ENCODE measurements at regions not wholly inside any gene's neighbourhood (a gene's known extent, or its start where the extent isn't known, plus 50 kb on each side); places are given as distances from the start of the nearest gene placed in this dataset.

DNA sequence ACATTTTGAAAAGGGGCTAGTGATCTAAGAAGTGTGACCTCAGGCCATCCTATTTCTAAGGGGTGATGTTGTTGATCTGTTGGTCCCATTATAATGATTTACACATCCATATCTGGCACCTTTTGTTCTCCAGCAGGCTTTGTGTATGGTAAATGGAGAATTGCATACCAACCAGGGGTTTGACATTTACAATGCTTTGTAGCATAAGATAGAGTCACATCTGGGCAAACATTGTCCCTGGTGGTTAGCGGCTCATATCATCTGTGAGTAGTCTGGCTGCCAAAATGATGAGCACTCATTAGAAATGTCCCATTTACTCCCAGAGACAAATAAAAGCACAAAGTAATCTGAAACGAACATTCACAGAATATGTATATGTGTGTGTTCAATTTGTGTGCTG lies 1775.5 kb upstream of the CELF4 start:
- H3K36me3 ChIP-seq (ENCODE audit: control insufficient read depth, insufficient read depth, low read length) = no peaks in the 10 kb centered on the region
- H3K27ac ChIP-seq (ENCODE audit: insufficient read depth, low read length, poor library complexity, severe bottlenecking) = no peak overlapping the region
- DNase-seq = no peak
- H3K9me3 ChIP-seq (ENCODE audit: control insufficient read depth, low read length) = no peaks in the 10 kb centered on the region
- no peak overlapping the region for H3K4me3 ChIP-seq (ENCODE audit: insufficient read depth, low read depth, low read length, poor library complexity, severe bottlenecking)
- H3K4me1 ChIP-seq (ENCODE audit: control insufficient read depth, insufficient read depth, low read length, poor library complexity, severe bottlenecking) = no peaks in the 10 kb centered on the region
- no peaks in the 10 kb centered on the region for H3K27me3 ChIP-seq (replicated peaks; ENCODE audit: control insufficient read depth, insufficient read depth, low read length, poor library complexity, severe bottlenecking)

- no peak overlapping the region for H3K4me3 ChIP-seq (ENCODE audit: insufficient read depth, low read depth, low read length, poor library complexity, severe bottlenecking)
- no peaks in the 10 kb centered on the region for H3K4me1 ChIP-seq (ENCODE audit: control insufficient read depth, insufficient read depth, low read length, poor library complexity, severe bottlenecking)
- no peaks in the 10 kb centered on the region for H3K36me3 ChIP-seq (ENCODE audit: control insufficient read depth, insufficient read depth, low read length)
- no peaks in the 10 kb centered on the region for H3K27me3 ChIP-seq (replicated peaks; ENCODE audit: control insufficient read depth, insufficient read depth, low read length, poor library complexity, severe bottlenecking)
- DNase-seq = no peak
- H3K9me3 ChIP-seq (ENCODE audit: control insufficient read depth, low read length) = no peaks in the 10 kb centered on the region
- H3K27ac ChIP-seq (ENCODE audit: insufficient read depth, low read length, poor library complexity, severe bottlenecking) = no peak overlapping the region
Measured at GRCh38 chr18:39340418-39340817, 1774.8 kb upstream of the CELF4 start.

GRCh38 chr18:39329496-39330275 lies 1764.1 kb upstream of the CELF4 start:
- no peaks in the 10 kb centered on the region for H3K9me3 ChIP-seq (ENCODE audit: control insufficient read depth, low read length)
- no peak overlapping the region for H3K4me3 ChIP-seq (ENCODE audit: insufficient read depth, low read depth, low read length, poor library complexity, severe bottlenecking)
- no peaks in the 10 kb centered on the region for H3K4me1 ChIP-seq (ENCODE audit: control insufficient read depth, insufficient read depth, low read length, poor library complexity, severe bottlenecking)
- DNase-seq = no peak
- no peaks in the 10 kb centered on the region for H3K36me3 ChIP-seq (ENCODE audit: control insufficient read depth, insufficient read depth, low read length)
- H3K27ac ChIP-seq (ENCODE audit: insufficient read depth, low read length, poor library complexity, severe bottlenecking) = no peak overlapping the region
- H3K27me3 ChIP-seq (replicated peaks; ENCODE audit: control insufficient read depth, insufficient read depth, low read length, poor library complexity, severe bottlenecking) = no peaks in the 10 kb centered on the region

- Histone ChIP-seq H3K9me3 (ENCODE audit: control insufficient read depth, low read length) (no peaks in the 10 kb centered on the region), H3K36me3 (ENCODE audit: control insufficient read depth, insufficient read depth, low read length) (no peaks in the 10 kb centered on the region), H3K4me3 (ENCODE audit: insufficient read depth, low read depth, low read length, poor library complexity, severe bottlenecking) (no peak overlapping the region), H3K27ac (ENCODE audit: insufficient read depth, low read length, poor library complexity, severe bottlenecking) (no peak overlapping the region), H3K4me1 (ENCODE audit: control insufficient read depth, insufficient read depth, low read length, poor library complexity, severe bottlenecking) (no peaks in the 10 kb centered on the region), H3K27me3 (replicated peaks; ENCODE audit: control insufficient read depth, insufficient read depth, low read length, poor library complexity, severe bottlenecking) (no peaks in the 10 kb centered on the region)
- no peak for DNase-seq
Measured at GRCh38 chr18:39326772-39327171, 1761.2 kb upstream of the CELF4 start.

DNA sequence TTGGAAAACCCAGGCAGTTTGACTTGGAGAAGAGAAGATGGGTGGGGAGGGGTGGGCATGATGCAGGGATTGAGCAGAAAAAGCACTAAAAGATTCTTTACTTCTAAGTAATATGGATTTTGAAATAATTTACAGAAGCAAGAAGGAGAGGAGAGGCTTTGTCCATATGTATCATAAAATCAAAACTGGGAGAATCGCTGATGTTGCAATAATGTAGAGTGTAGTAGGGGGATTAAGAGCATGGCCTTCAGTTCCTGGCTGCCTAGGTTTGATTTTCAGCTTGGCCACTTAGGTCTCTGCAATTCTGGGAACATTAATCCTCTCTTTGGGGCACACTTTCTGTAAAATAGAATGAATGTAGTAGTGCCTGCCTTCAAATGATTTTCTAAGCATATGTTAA lies 1760.4 kb upstream of the CELF4 start:
- Histone ChIP-seq H3K36me3 (ENCODE audit: control insufficient read depth, insufficient read depth, low read length) (no peaks in the 10 kb centered on the region), H3K27me3 (replicated peaks; ENCODE audit: control insufficient read depth, insufficient read depth, low read length, poor library complexity, severe bottlenecking) (no peaks in the 10 kb centered on the region), H3K4me1 (ENCODE audit: control insufficient read depth, insufficient read depth, low read length, poor library complexity, severe bottlenecking) (no peaks in the 10 kb centered on the region), H3K9me3 (ENCODE audit: control insufficient read depth, low read length) (no peaks in the 10 kb centered on the region), H3K4me3 (ENCODE audit: insufficient read depth, low read depth, low read length, poor library complexity, severe bottlenecking) (no peak overlapping the region), H3K27ac (ENCODE audit: insufficient read depth, low read length, poor library complexity, severe bottlenecking) (no peak overlapping the region)
- DNase-seq = no peak

- no peak overlapping the region for H3K27ac ChIP-seq (ENCODE audit: insufficient read depth, low read length, poor library complexity, severe bottlenecking)
- H3K4me3 ChIP-seq (ENCODE audit: insufficient read depth, low read depth, low read length, poor library complexity, severe bottlenecking) = no peak overlapping the region
- no peaks in the 10 kb centered on the region for H3K36me3 ChIP-seq (ENCODE audit: control insufficient read depth, insufficient read depth, low read length)
- no peak for DNase-seq
- no peaks in the 10 kb centered on the region for H3K27me3 ChIP-seq (replicated peaks; ENCODE audit: control insufficient read depth, insufficient read depth, low read length, poor library complexity, severe bottlenecking)
- no peaks in the 10 kb centered on the region for H3K9me3 ChIP-seq (ENCODE audit: control insufficient read depth, low read length)
- no peaks in the 10 kb centered on the region for H3K4me1 ChIP-seq (ENCODE audit: control insufficient read depth, insufficient read depth, low read length, poor library complexity, severe bottlenecking)
Measured at GRCh38 chr18:39319141-39319540, 1753.5 kb upstream of the CELF4 start.

- H3K4me1 ChIP-seq (ENCODE audit: control insufficient read depth, insufficient read depth, low read length, poor library complexity, severe bottlenecking) = no peaks in the 10 kb centered on the region
- H3K9me3 ChIP-seq (ENCODE audit: control insufficient read depth, low read length) = no peaks in the 10 kb centered on the region
Measured at GRCh38 chr18:39318462-39318861, 1752.9 kb upstream of the CELF4 start.

DNA sequence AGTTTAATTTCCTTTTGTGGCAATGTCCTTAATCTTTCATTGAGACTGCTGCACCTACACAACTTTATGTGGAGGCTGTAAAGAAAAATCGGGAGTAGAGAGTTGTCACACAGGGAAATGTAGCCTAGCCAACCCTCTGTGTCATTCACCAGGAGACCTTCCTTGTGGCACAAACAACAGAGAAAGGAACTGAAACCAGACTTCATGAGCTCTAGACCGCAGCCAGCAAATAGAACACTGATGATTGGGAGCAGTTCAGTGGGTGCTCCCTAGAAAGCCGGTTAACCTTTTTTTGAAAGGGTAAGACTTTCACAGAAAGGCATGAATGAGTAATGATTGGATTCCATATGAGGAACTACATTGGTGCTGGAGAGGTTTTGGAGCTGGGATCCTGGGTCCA lies 1752.4 kb upstream of the CELF4 start:
- no peak for DNase-seq
- H3K27ac ChIP-seq (ENCODE audit: insufficient read depth, low read length, poor library complexity, severe bottlenecking) = no peak overlapping the region

More at GRCh38 chr18:39318462-39318861, 1752.9 kb upstream of the CELF4 start:
- no peak overlapping the region for H3K4me3 ChIP-seq (ENCODE audit: insufficient read depth, low read depth, low read length, poor library complexity, severe bottlenecking)
- H3K36me3 ChIP-seq (ENCODE audit: control insufficient read depth, insufficient read depth, low read length) = no peaks in the 10 kb centered on the region
- H3K27ac ChIP-seq (ENCODE audit: insufficient read depth, low read length, poor library complexity, severe bottlenecking) = no peak overlapping the region
- H3K27me3 ChIP-seq (replicated peaks; ENCODE audit: control insufficient read depth, insufficient read depth, low read length, poor library complexity, severe bottlenecking) = no peaks in the 10 kb centered on the region
- DNase-seq = no peak

GRCh38 chr18:39314595-39314994 lies 1749.0 kb upstream of the CELF4 start:
- Histone ChIP-seq H3K4me1 (ENCODE audit: control insufficient read depth, insufficient read depth, low read length, poor library complexity, severe bottlenecking) (no peaks in the 10 kb centered on the region), H3K36me3 (ENCODE audit: control insufficient read depth, insufficient read depth, low read length) (no peaks in the 10 kb centered on the region), H3K9me3 (ENCODE audit: control insufficient read depth, low read length) (no peaks in the 10 kb centered on the region), H3K27ac (ENCODE audit: insufficient read depth, low read length, poor library complexity, severe bottlenecking) (no peak overlapping the region), H3K4me3 (ENCODE audit: insufficient read depth, low read depth, low read length, poor library complexity, severe bottlenecking) (no peak overlapping the region), H3K27me3 (replicated peaks; ENCODE audit: control insufficient read depth, insufficient read depth, low read length, poor library complexity, severe bottlenecking) (no peaks in the 10 kb centered on the region)
- DNase-seq = no peak

More for the DNA sequence above, 1752.4 kb upstream of the CELF4 start:
- H3K4me1 ChIP-seq (ENCODE audit: control insufficient read depth, insufficient read depth, low read length, poor library complexity, severe bottlenecking) = no peaks in the 10 kb centered on the region
- H3K9me3 ChIP-seq (ENCODE audit: control insufficient read depth, low read length) = no peaks in the 10 kb centered on the region
- H3K36me3 ChIP-seq (ENCODE audit: control insufficient read depth, insufficient read depth, low read length) = no peaks in the 10 kb centered on the region
- H3K27me3 ChIP-seq (replicated peaks; ENCODE audit: control insufficient read depth, insufficient read depth, low read length, poor library complexity, severe bottlenecking) = no peaks in the 10 kb centered on the region
- H3K4me3 ChIP-seq (ENCODE audit: insufficient read depth, low read depth, low read length, poor library complexity, severe bottlenecking) = no peak overlapping the region

GRCh38 chr18:39313992-39314391 lies 1748.4 kb upstream of the CELF4 start:
- H3K4me1 ChIP-seq (ENCODE audit: control insufficient read depth, insufficient read depth, low read length, poor library complexity, severe bottlenecking) = no peaks in the 10 kb centered on the region
- no peaks in the 10 kb centered on the region for H3K9me3 ChIP-seq (ENCODE audit: control insufficient read depth, low read length)
- no peak overlapping the region for H3K27ac ChIP-seq (ENCODE audit: insufficient read depth, low read length, poor library complexity, severe bottlenecking)
- DNase-seq = no peak
- no peaks in the 10 kb centered on the region for H3K36me3 ChIP-seq (ENCODE audit: control insufficient read depth, insufficient read depth, low read length)
- H3K27me3 ChIP-seq (replicated peaks; ENCODE audit: control insufficient read depth, insufficient read depth, low read length, poor library complexity, severe bottlenecking) = no peaks in the 10 kb centered on the region
- no peak overlapping the region for H3K4me3 ChIP-seq (ENCODE audit: insufficient read depth, low read depth, low read length, poor library complexity, severe bottlenecking)

Measured in effector memory CD4-positive, alpha-beta T cell (primary cell).